ENCODE measurements at regions not wholly inside any gene's neighbourhood (a gene's known extent, or its start where the extent isn't known, plus 50 kb on each side); places are given as distances from the start of the nearest gene placed in this dataset.
A peak's percentile ranks its signal among the peaks of the same experiment; 100 is the strongest.
"Not testable (repeated sequence)": the region's sequence is repeated elsewhere in the genome, so short reads cannot be mapped to it uniquely, and the experiment has no call there.

- H3K36me3 ChIP-seq (ENCODE audit: insufficient read depth): no peaks in the 10 kb centered on the region
- WGBS: 31% methylated on average over 1 of the region's 1 CpG
- no peak for DNase-seq (ENCODE audit: extremely low spot score)
- no peaks in the 10 kb centered on the region for H3K4me1 ChIP-seq (ENCODE audit: insufficient read depth)
- no peak overlapping the region for H3K4me3 ChIP-seq (ENCODE audit: low read depth, low read length)
- H3K27ac ChIP-seq (ENCODE audit: low read depth): no peak overlapping the region
These were observed 114.5 kb upstream of the TANK start for GRCh38 chr2:161045726-161046125.

- H3K27ac ChIP-seq (ENCODE audit: low read depth): no peak overlapping the region
- H3K4me1 ChIP-seq (ENCODE audit: insufficient read depth): no peaks in the 10 kb centered on the region
- H3K4me3 ChIP-seq (ENCODE audit: low read depth, low read length): no peak overlapping the region
- H3K36me3 ChIP-seq (ENCODE audit: insufficient read depth): no peaks in the 10 kb centered on the region
- DNase-seq (ENCODE audit: extremely low spot score): no peak
- WGBS: 96% methylated on average over 2 of the region's 2 CpGs
These were observed 113.4 kb upstream of the TANK start for GRCh38 chr2:161046876-161047275.

DNA sequence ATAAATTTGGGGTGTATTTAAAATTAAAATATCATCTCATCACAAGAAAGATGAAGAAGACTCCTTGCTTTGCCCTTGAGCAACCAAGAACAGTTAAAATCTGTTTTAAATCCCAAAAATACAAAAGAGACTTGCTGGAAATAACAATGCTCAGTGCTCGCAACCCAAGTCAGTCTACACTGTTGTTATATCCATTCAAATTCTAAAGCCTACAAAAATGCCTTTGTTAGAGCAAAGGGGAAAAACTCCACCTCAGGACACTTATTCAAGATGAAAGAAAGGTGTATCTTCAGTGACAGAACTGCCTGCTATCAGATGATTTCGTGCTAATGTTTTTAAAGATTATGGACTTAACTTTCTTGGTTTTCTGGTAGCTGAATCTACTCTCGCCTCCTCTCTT, 111.9 kb upstream of the TANK start:
- no peak overlapping the region for H3K27ac ChIP-seq (ENCODE audit: low read depth)
- H3K4me3 ChIP-seq (ENCODE audit: low read depth, low read length): no peak overlapping the region
- DNase-seq (ENCODE audit: extremely low spot score): no peak
- H3K4me1 ChIP-seq (ENCODE audit: insufficient read depth): no peaks in the 10 kb centered on the region
- no peaks in the 10 kb centered on the region for H3K36me3 ChIP-seq (ENCODE audit: insufficient read depth)
- 66% methylated on average over 3 of the region's 3 CpGs for WGBS

DNA sequence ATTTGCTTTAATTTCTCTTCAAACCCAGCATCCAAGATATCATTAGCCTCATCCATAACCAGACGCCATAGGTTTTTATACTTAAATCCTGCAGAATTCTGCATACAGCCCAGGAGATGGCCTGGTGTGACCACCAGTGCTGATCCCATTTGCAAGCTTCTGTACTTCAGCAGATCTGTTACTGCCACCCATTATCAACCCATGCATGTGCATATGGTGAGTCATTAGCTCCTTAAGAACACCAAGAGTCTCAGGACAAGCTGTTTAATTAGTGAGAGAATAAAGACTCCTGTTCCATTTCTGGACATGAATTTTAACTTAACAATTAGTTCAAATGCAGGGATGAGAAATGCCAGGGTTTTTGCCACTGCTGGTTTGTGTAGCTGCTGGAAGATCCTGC, 110.7 kb upstream of the TANK start:
- no peak for DNase-seq (ENCODE audit: extremely low spot score)
- WGBS: 97% methylated on average over 1 of the region's 1 CpG
- no peak overlapping the region for H3K4me3 ChIP-seq (ENCODE audit: low read depth, low read length)

DNA sequence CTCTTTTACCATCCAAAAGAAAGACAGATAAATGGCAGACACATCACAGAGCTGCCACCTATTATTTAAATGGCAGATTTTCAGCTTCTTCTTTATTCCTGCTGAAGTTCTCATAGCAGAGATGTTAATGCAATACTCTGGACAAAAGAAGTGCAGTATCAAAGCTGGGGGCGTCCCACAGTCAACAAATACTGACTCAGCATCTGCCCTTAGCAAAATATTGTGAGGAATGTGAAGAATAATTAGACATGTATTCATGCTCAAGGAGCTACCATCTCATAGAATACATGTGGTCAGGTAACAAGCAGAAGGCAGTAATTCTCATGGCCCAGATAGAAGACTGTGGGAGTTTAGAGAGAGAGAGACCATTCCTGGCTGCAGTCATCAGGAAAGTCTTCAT, 108.0 kb upstream of the TANK start:
- WGBS: 91% methylated on average over 1 of the region's 1 CpG
- no peak overlapping the region for H3K4me3 ChIP-seq (ENCODE audit: low read depth, low read length)
- no peaks in the 10 kb centered on the region for H3K4me1 ChIP-seq (ENCODE audit: insufficient read depth)
- H3K27ac ChIP-seq (ENCODE audit: low read depth): no peak overlapping the region
- no peaks in the 10 kb centered on the region for H3K36me3 ChIP-seq (ENCODE audit: insufficient read depth)
- no peak for DNase-seq (ENCODE audit: extremely low spot score)

More for the DNA sequence above, 110.7 kb upstream of the TANK start:
- Histone ChIP-seq H3K4me1 (ENCODE audit: insufficient read depth) (no peaks in the 10 kb centered on the region), H3K36me3 (ENCODE audit: insufficient read depth) (no peaks in the 10 kb centered on the region), H3K27ac (ENCODE audit: low read depth) (no peak overlapping the region)

DNA sequence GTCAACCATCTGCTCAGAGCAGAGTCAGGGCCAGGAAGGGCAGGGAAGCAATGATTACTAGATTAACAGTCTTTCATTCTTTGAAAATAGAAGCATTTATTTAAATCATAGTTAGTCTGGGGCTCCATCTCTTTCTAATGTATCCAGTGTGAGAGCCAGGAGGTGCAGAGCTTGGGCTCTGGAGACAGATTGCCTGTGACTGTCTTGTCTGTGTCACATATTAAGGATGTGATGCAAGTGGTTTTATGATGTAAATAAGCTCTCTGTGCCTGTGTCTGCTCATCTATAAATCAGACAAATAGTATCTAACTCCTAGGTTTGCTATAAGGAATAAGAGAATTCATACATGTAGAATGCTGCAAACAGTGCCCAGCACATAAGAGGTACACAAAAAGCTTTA, 104.9 kb upstream of the TANK start:
- DNase-seq (ENCODE audit: extremely low spot score): no peak
- no peak overlapping the region for H3K27ac ChIP-seq (ENCODE audit: low read depth)
- no peaks in the 10 kb centered on the region for H3K4me1 ChIP-seq (ENCODE audit: insufficient read depth)
- no peak overlapping the region for H3K4me3 ChIP-seq (ENCODE audit: low read depth, low read length)
- H3K36me3 ChIP-seq (ENCODE audit: insufficient read depth): no peaks in the 10 kb centered on the region

GRCh38 chr2:161059388-161059787, 100.8 kb upstream of the TANK start:
- H3K4me3 ChIP-seq (ENCODE audit: low read depth, low read length): no peak overlapping the region
- no peak for DNase-seq (ENCODE audit: extremely low spot score)
- H3K4me1 ChIP-seq (ENCODE audit: insufficient read depth): no peaks in the 10 kb centered on the region
- H3K27ac ChIP-seq (ENCODE audit: low read depth): no peak overlapping the region
- WGBS: 95% methylated on average over 1 of the region's 1 CpG
- no peaks in the 10 kb centered on the region for H3K36me3 ChIP-seq (ENCODE audit: insufficient read depth)

- Histone ChIP-seq H3K4me1 (ENCODE audit: insufficient read depth) (no peaks in the 10 kb centered on the region), H3K4me3 (ENCODE audit: low read depth, low read length) (no peak overlapping the region), H3K36me3 (ENCODE audit: insufficient read depth) (no peaks in the 10 kb centered on the region), H3K27ac (ENCODE audit: low read depth) (no peak overlapping the region)
- 71% methylated on average over 4 of the region's 4 CpGs for WGBS
- DNase-seq (ENCODE audit: extremely low spot score): no peak
These were observed 98.4 kb upstream of the TANK start for GRCh38 chr2:161061786-161062185.

- DNase-seq (ENCODE audit: extremely low spot score): peak; percentile 80
- no peaks in the 10 kb centered on the region for H3K36me3 ChIP-seq (ENCODE audit: insufficient read depth)
- no peaks in the 10 kb centered on the region for H3K4me1 ChIP-seq (ENCODE audit: insufficient read depth)
- H3K4me3 ChIP-seq (ENCODE audit: low read depth, low read length): no peak overlapping the region
- H3K27ac ChIP-seq (ENCODE audit: low read depth): no peak overlapping the region
- WGBS: 25% methylated on average over 8 of the region's 8 CpGs
These were observed 96.9 kb upstream of the TANK start for GRCh38 chr2:161063157-161063945.

- no peak for DNase-seq (ENCODE audit: extremely low spot score)
- 8% methylated on average over 2 of the region's 2 CpGs for WGBS
- Histone ChIP-seq H3K4me1 (ENCODE audit: insufficient read depth) (no peaks in the 10 kb centered on the region), H3K27ac (ENCODE audit: low read depth) (no peak overlapping the region), H3K36me3 (ENCODE audit: insufficient read depth) (no peaks in the 10 kb centered on the region), H3K4me3 (ENCODE audit: low read depth, low read length) (no peak overlapping the region)
These were observed 96.3 kb upstream of the TANK start for GRCh38 chr2:161063946-161064306.

- 66% methylated on average over 3 of the region's 3 CpGs for WGBS
- H3K4me3 ChIP-seq (ENCODE audit: low read depth, low read length): no peak overlapping the region
- H3K27ac ChIP-seq (ENCODE audit: low read depth): no peak overlapping the region
- H3K36me3 ChIP-seq (ENCODE audit: insufficient read depth): no peaks in the 10 kb centered on the region
- no peak for DNase-seq (ENCODE audit: extremely low spot score)
- H3K4me1 ChIP-seq (ENCODE audit: insufficient read depth): no peaks in the 10 kb centered on the region
These were observed 92.3 kb upstream of the TANK start for GRCh38 chr2:161067846-161068350.

DNA sequence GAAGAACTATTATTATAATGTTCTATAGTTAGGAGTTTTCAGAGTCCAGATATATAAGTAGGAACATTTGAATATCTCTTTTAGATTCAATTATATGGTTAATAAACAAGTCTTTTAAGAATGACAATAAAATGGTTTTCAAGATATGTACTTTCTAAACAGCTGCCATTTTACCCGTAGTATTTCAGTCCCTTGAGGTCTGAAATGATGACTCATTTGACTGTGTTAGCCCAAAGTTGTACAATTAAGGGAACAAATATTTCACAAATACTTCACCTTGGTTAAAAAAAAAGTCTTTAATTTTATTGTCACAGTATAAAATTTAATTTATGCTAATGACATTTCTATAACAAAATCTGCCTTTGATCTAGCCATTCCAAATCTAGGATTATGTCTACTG, 91.6 kb upstream of the TANK start:
- Histone ChIP-seq H3K4me1 (ENCODE audit: insufficient read depth) (no peaks in the 10 kb centered on the region), H3K4me3 (ENCODE audit: low read depth, low read length) (no peak overlapping the region), H3K36me3 (ENCODE audit: insufficient read depth) (no peaks in the 10 kb centered on the region), H3K27ac (ENCODE audit: low read depth) (no peak overlapping the region)
- 22% methylated on average over 1 of the region's 1 CpG for WGBS
- no peak for DNase-seq (ENCODE audit: extremely low spot score)

- H3K4me1 ChIP-seq (ENCODE audit: insufficient read depth): no peaks in the 10 kb centered on the region
- no peak overlapping the region for H3K4me3 ChIP-seq (ENCODE audit: low read depth, low read length)
- WGBS: 85% methylated on average over 1 of the region's 1 CpG
- H3K36me3 ChIP-seq (ENCODE audit: insufficient read depth): no peaks in the 10 kb centered on the region
- H3K27ac ChIP-seq (ENCODE audit: low read depth): no peak overlapping the region
- no peak for DNase-seq (ENCODE audit: extremely low spot score)
These were observed 89.3 kb upstream of the TANK start for GRCh38 chr2:161070693-161071479.

DNA sequence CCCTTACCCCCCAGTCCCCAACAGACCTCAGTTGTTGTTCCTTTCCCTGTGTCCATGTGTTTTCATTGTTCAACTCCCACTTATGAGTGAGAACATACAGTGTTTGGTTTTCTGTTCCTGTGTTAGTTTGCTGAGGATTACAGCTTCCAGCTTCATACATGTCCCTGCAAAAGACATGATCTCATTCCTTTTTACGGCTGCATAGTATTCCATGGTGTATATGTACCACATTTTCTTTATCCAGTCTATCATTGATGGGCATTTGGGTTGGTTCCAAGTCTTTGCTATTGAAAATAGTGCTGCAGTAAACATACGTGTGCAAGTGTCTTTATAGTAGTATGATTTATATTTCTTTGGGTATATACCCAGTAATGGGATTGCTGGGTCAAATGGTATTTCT, 87.8 kb upstream of the TANK start:
- 90% methylated on average over 2 of the region's 2 CpGs for WGBS
- H3K36me3 ChIP-seq (ENCODE audit: insufficient read depth); H3K4me1 ChIP-seq (ENCODE audit: insufficient read depth); H3K27ac ChIP-seq (ENCODE audit: low read depth); H3K4me3 ChIP-seq (ENCODE audit: low read depth, low read length); DNase-seq (ENCODE audit: extremely low spot score): not testable (repeated sequence)

All from urinary bladder (tissue), 3 donors.